KOPT-K1 (cell line): ENCODE measurements at regions not wholly inside any gene's neighbourhood (a gene's known extent, or its start where the extent isn't known, plus 50 kb on each side); places are given as distances from the start of the nearest gene placed in this dataset.

ENCODE experiments used
- H3K27ac ChIP-seq: fragments of 200-600 bp; sonication (generic); 2 replicates; pipeline ENCODE4 v1.5.1; 2016; ENCODE audit warnings: antibody characterized with exemption, mild to moderate bottlenecking, low read depth, low read length; ENCODE audit not compliant: poor library complexity, severe bottlenecking
- H3K36me3 ChIP-seq: fragments of 200-600 bp; sonication (generic); 2 replicates; pipeline ENCODE4 v1.5.1; 2017; ENCODE audit warnings: antibody characterized with exemption, mild to moderate bottlenecking, low read length, moderate library complexity; ENCODE audit not compliant: insufficient read depth
- H3K9me3 ChIP-seq: fragments of 200-600 bp; sonication (generic); 2 replicates; pipeline ENCODE4 v1.5.1; 2017; ENCODE audit warnings: antibody characterized with exemption, low read length, mild to moderate bottlenecking; ENCODE audit not compliant: insufficient read depth, poor library complexity, severe bottlenecking

DNA sequence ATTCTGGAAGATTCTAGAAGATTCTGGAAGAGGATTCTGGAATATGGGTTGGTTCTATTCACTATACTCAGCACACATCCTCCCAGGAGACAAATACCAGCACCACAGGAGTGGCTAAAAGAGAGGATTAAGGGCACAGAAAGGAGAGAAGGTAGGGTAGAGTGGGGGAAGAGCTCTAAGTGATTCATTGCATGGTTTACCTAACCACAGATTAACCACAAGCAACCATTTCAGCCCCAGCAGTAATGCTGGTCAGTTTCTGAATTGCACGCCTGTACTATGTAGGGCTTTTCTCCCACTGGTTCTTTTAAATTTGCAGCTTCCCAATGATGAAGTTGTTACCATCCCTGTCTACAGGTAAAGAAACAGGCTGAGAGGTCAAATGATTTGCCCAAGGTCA lies 192.7 kb upstream of the PMEPA1 start:
- Histone ChIP-seq H3K27ac (peak overlapping the region; percentile 71), H3K36me3 (no peaks in the 10 kb centered on the region), H3K9me3 (no peaks in the 10 kb centered on the region)

DNA sequence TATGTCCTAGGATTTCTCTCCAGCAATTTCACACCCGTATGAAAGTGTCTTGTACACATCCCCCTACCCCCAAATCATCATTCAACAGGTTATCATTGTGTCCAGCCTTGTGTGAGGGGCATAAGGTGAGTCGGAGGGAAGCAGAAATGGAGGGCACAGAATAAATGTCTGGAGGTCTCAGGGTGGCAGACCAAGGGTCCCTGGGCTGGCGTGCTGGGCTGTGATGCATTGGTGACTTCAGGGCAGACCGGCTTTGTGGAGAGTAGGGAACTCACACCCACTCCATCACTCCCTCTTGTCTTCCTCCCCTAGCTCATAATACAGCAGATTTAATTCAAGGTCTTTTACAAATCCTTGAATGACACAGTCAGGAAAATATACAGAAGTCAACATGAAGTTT lies 191.7 kb upstream of the PMEPA1 start:
- no peaks in the 10 kb centered on the region for H3K9me3 ChIP-seq
- no peaks in the 10 kb centered on the region for H3K36me3 ChIP-seq
- H3K27ac ChIP-seq, result peak overlapping the region; percentile 71

DNA sequence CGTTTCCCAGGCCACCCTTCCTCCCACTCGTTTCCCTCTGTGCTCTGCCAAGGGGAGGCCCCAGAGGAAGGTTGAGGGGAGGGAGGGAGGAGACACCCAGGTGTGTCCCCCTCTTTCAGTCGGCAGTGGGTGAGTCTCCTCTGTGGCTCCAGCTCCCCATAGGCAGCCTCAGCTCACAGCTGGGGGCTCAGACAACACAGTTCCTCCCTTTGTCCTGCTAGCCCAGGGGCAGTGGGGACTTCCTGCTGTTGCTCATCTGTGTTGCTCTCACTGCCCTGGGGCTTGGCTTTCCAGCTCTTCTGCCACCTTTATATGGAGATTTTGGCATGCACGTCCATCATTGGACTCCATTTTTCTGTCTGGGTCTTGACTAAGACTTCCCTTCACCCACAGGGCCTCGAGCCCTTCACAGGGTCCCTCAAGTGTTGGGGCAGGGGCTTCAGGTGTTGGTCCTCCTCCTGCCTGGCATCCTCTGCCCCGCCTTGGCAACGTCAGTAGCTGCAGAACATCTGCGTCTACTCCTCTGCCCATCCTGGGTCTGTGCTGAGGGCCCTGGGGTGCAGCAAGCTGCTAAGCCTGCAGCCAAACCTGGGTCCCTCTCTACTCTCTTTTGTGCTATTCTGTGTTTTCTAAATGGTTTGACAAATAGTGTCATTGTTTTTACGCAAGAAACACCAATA lies 190.6 kb upstream of the PMEPA1 start:
- H3K9me3 ChIP-seq, result no peaks in the 10 kb centered on the region
- H3K27ac ChIP-seq, result peak overlapping the region; percentile 71
- no peaks in the 10 kb centered on the region for H3K36me3 ChIP-seq

DNA sequence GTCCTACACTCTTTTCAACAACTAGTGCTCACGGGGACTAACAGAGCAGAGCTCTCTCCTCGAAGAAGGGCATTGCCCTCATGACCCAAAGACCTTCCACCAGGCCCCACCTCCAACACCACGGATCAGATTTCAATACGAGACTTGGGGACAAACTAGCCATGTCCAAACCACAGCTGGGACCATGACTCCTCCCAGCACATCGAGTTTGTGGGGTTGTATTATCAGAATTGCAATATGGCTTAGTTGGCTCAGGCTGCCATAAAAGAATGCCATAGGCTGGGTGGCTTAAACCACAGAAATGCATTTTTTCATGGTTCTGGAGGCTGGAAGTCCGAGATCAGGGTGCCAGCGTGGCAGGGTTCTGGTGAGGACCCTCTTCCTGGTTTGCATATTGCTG lies 189.7 kb upstream of the PMEPA1 start:
- H3K9me3 ChIP-seq, result no peaks in the 10 kb centered on the region
- H3K36me3 ChIP-seq, result no peaks in the 10 kb centered on the region
- H3K27ac ChIP-seq, result peak overlapping the region; percentile 71

DNA sequence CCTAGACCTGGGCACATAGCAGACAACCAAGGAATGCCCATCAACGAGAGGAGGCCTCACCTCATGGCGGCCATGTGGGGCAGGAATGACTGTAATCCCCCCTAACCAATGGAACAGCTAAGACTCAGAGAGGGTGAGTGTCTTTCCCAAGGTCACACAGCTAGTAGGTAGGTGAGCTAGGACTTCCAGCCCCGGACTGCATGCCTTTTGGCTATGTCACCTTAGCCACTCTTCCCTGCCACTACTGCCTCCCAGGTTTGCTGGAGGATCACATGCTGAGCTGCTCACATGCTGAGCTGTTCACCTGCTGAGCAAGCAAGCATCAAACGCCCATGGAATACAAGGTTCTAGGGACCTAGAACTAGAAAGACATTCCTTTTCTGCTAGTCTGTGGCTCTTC lies 188.5 kb upstream of the PMEPA1 start:
- Histone ChIP-seq H3K36me3 (no peaks in the 10 kb centered on the region), H3K27ac (peak overlapping the region; percentile 71), H3K9me3 (no peaks in the 10 kb centered on the region)

DNA sequence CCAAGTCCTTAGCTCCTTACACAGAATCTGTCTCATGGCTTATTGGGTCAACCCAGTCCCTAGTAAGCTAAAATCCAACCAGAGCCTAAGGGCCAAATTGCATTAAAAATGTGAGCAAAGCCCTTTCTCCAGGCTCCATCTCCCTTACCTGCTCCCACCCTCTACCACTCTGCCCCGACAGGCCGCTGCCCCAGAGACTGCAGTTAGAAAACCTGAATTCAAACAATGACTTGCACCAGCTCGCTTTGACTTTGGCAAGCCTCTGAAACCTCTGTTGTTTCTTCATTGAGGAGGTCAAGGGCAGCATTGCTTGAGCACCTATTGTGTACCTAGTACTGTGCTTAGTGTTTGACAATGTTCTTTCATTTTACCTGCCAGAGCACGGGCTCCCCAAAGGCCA lies 188.1 kb upstream of the PMEPA1 start:
- peak overlapping the region; percentile 71 for H3K27ac ChIP-seq
- H3K9me3 ChIP-seq, result no peaks in the 10 kb centered on the region

DNA sequence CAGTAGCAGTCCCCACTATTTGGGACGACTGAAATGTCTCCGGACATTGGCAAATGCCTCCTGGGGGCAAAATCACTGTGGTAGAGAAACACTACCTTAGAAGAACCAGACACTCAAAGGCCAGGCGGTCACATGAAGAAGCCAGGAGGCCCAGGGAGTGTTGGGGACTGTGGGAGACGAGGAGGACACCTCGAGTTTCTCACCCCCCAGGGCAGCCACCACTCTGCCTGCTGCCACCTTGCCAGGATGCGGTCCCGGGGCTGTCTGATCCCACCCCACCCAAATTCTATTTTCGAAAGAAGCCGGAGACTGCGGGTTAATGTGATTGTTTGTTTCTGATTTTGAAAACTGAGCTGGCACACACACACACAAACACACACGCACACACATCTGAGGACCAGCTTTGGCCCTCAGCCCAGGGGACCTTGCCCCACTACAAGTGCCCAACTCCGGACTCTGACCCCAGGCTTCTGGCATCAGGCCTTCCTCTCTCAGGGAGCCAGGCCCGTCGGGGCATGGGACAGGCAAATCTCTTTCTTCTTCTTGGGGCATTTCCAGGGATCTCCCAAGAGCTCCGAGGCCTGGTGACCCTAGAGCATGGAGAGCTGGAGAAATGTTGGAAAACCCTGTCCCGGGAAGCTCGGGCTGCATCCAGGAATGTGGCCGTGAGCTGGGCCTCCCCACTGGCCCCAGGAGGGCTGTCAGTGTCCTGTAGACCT lies 187.5 kb upstream of the PMEPA1 start:
- Histone ChIP-seq H3K27ac (peak overlapping the region; percentile 71), H3K36me3 (no peaks in the 10 kb centered on the region), H3K9me3 (no peaks in the 10 kb centered on the region)

More for the DNA sequence above, 188.1 kb upstream of the PMEPA1 start:
- H3K36me3 ChIP-seq, result no peaks in the 10 kb centered on the region

DNA sequence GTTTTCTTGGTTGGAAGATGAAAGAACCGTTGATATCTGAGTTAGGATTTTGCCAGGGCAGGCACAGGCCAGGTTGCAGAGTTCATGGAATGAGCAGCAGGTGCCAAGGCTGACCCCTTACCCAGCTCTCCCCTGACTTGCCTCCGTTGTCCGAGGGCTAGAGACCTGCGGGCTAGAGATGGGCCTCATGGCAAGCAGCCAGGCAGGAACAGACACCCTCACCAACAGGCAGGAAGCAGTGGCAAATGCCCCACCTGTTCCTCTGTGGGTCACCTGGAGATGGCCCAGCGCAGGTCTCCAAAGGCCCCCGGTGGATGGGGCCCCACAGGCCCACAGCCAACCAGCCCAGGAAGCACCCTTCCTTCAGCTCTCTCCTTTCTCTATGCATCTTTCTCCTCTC lies 186.7 kb upstream of the PMEPA1 start:
- Histone ChIP-seq H3K27ac (peak overlapping the region; percentile 71), H3K36me3 (no peaks in the 10 kb centered on the region), H3K9me3 (no peaks in the 10 kb centered on the region)

DNA sequence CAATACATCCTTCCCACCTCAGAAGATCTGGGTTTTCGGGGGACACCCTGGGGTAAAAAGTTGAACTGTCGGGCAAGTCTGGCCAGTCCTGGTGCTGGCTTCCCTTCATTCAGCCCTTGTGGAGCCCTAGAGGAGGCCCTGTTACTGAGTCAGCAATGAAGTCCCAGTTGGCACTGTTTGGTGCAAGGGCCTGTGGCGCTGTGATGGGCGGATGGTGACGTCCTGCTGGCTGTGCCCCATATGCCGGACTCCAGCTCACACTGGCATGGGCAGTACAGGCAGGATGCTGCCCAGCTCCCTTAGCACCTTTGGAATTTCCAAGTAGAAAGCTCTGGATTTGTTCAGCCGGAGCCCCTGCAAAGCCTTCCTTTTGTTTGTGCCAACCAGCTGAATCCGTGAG lies 186.2 kb upstream of the PMEPA1 start:
- Histone ChIP-seq H3K36me3 (no peaks in the 10 kb centered on the region), H3K9me3 (no peaks in the 10 kb centered on the region), H3K27ac (peak overlapping the region; percentile 71)

DNA sequence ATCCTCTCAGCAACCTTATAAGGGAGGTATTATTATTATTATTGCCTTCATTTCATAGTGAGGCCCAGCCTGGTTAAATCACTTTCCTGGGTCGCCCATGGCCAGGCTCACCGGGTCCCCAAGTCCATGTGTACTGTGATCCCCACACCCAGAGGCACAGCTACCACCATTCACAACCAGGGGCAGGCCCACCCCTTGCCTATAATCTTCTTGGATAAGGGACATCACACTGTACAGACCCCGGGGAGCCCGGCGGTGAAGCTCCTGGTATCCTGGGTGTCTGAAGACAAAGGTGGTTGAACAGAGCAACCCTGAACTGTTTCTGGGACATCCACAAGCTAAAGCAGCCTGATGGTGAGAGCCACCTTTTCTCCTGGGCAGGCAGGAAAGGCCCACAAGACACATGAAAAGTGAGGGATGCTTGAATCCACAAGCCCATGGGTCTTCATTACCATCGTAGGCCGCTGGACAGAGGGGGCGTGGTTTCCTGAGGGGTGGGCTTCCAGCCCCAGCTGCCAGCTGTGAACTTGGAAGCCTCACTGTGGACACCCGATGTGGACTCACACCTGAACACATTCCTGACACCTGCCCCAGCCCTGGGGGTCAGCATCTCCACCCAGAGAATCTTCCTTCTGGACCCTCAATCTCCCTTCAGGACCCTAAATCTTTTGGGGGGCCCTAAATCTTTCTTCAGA lies 185.5 kb upstream of the PMEPA1 start:
- Histone ChIP-seq H3K27ac (no peak overlapping the region), H3K9me3 (no peaks in the 10 kb centered on the region), H3K36me3 (no peaks in the 10 kb centered on the region)

DNA sequence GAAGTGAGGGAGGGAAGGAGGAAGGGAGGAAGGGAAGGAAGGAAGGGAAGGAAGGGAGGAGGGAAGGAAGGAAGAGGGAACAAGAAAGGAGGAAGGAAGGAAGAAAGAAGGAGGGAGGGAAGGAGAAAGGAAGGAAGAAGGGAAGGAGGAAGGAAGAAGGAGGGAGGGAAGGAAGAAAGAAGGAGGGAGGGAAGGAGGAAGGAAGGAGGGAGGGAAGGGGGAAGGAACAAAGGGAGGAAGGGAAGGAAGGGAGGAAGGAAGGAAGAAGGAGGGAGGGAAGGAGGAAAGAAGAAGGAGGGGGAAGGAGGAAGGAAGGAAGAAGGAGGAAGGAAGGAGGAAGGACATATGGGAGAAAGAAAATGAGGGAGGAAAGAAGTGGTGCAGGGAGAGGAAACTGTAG lies 184.7 kb upstream of the PMEPA1 start:
- Histone ChIP-seq H3K9me3 (no peaks in the 10 kb centered on the region), H3K27ac (no peak overlapping the region), H3K36me3 (no peaks in the 10 kb centered on the region)

DNA sequence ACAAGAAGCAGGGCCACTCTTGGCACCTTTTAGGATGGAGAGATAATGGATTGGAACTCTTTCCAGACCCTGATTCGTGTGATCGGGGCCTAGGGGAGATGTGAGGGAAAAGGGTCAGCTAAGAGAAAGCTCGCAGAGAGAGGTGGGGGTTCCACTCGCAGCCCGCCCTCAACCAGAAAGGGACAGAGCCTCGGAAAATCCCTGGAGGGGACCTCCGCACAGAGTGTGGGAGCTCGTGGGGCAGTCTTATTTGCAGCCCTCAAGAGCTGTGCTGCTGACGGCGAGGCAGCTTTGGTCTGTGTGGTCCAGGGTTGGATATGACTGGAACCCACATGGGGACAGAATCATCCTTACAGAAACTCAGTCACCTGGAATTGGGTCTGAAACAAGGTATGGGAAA lies 184.3 kb upstream of the PMEPA1 start:
- H3K36me3 ChIP-seq, result no peaks in the 10 kb centered on the region
- peak overlapping the region; percentile 80 for H3K27ac ChIP-seq
- H3K9me3 ChIP-seq, result no peaks in the 10 kb centered on the region

DNA sequence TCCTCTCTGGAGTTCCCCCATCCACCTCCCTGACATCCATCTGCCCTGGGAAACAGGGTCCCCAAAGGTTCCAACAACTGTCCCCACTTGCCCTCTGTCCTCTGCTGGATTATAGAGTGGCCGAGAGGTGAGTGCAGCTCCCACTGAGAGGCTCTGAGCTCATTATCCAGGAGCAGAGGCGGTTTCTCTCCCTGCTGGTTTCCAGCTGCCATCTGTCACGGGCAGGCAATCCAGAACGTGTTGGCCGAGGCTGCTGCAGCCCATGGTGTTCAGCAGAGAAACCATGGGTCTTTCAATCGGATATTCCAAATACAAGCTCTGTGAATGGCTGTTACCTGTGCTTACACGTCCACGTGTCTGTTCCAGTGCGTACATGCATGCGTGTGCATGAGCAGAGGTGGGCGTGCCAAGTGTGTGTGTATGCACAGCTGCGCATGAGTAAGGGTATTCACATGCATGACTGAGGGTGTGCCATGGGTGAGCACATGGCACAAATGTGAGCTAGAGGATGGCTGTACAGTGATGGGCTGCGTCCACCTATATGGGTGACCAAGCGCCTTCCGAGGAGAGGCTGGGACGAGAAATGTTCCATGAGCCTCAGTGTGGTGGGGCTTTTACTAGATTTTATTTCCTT lies 183.7 kb upstream of the PMEPA1 start:
- H3K9me3 ChIP-seq, result no peaks in the 10 kb centered on the region
- no peaks in the 10 kb centered on the region for H3K36me3 ChIP-seq
- peak overlapping the region; percentile 80 for H3K27ac ChIP-seq

DNA sequence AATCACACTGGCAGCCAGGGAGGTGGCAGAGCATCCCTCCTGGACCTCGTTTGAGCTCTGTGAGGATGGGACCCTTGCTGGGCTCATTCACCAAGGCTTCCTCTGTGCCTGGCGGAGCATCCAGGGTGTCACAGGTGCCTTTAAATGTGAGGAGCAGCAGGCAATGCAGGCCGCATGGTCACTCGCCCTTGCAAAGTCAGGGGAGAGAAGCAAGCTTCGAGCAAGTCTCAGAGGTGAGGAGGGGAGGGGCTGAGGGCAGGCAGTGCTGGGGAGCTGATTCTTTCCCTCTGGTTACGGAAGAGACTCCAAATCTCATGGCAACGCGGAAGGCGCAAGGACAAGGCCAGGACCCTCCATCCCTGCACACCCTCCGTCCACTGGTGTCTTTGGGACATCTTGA lies 182.7 kb upstream of the PMEPA1 start:
- Histone ChIP-seq H3K27ac (peak overlapping the region; percentile 80), H3K36me3 (no peaks in the 10 kb centered on the region), H3K9me3 (no peaks in the 10 kb centered on the region)

DNA sequence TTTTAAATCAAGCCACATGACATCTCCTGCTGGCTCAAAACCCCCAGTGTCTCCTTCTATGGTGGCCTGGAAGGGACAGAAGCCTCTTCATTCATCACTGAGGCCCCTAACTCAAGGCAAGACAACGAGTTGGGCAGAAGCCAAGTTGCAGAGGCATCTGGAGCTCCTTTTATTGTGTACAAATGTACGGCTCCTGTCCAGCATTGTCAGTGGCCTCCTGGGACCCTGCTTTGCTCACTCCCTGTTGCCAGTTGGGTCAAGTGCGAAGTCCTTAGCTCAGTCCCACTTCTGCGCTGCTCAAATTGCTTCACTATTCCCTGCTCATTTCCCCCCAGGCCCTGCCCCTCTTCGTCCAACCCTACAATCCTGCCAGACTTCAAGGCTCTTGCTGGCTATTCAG lies 181.2 kb upstream of the PMEPA1 start:
- Histone ChIP-seq H3K9me3 (no peaks in the 10 kb centered on the region), H3K36me3 (no peaks in the 10 kb centered on the region), H3K27ac (peak overlapping the region; percentile 80)
